ENCODE measurements at regions not wholly inside any gene's neighbourhood (a gene's known extent, or its start where the extent isn't known, plus 50 kb on each side); places are given as distances from the start of the nearest gene placed in this dataset.
"Not testable (repeated sequence)": the region's sequence is repeated elsewhere in the genome, so short reads cannot be mapped to it uniquely, and the experiment has no call there.

- Mint-ChIP-seq H3K36me3 (ENCODE audit: low read depth) (no peaks in the 10 kb centered on the region), H3K4me3 (peak overlapping the region; percentile 72), H3K4me1 (peaks cover 73% of the 10 kb centered on the region), H3K9me3 (peaks cover 3% of the 10 kb centered on the region), H3K27ac (peak overlapping the region; percentile 98), H3K27me3 (ENCODE audit: low read depth, poor library complexity) (no peaks in the 10 kb centered on the region)
- TF ChIP-seq CTCF (IDR thresholded peaks at IDR 0.05): no peak
- DNase-seq: peak; percentile 74
Observed at GRCh38 chr3:177358977-177359592, 161.8 kb upstream of the TBL1XR1 start.

DNA sequence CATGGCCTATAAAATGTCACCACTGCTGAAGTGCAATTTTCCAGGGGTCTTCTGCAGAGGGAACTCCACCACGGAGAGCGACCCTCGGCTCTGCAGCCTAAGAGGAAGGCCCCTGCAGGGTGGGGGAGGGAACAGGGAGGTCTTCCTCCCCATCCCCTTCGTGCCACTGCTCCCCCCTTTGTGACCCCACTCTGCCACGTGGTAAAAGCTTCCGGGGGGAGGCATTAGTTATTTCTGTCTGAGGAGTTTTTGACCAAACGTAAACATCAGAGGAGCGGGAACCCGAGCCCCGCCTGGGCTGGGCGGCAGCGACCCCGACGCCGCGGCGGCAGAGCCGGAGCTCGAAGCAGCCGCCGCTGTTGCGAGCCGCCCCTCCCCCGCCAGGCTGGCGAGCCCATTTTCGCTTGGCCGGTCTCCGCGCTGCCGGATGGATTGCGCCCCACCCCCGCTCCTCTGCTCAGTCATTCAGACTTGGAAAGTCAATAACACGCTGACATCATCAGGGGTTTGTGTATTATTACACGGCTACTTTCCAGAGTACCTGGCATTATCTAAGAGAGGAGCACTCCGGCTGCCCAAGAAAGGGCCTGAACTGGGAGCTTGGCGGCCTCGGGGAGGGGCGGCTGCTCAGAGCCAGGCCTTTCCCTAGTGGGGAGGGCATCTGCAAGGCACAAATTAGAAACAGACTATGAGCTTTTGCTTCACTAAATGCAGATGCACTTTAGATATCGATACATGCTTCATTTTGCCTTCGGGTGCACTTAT lies 162.5 kb upstream of the TBL1XR1 start:
- Mint-ChIP-seq H3K9me3 (peaks cover 3% of the 10 kb centered on the region), H3K4me1 (peaks cover 73% of the 10 kb centered on the region), H3K4me3 (peak overlapping the region; percentile 72), H3K27me3 (ENCODE audit: low read depth, poor library complexity) (no peaks in the 10 kb centered on the region), H3K27ac (peak overlapping the region; percentile 99), H3K36me3 (ENCODE audit: low read depth) (peaks cover 3% of the 10 kb centered on the region)
- peak; percentile 97 for DNase-seq
- no peak for TF ChIP-seq CTCF (IDR thresholded peaks at IDR 0.05)

GRCh38 chr3:177361081-177361938 lies 164.0 kb upstream of the TBL1XR1 start:
- Mint-ChIP-seq H3K9me3 (peaks cover 10% of the 10 kb centered on the region), H3K36me3 (ENCODE audit: low read depth) (peaks cover 4% of the 10 kb centered on the region), H3K4me3 (peak overlapping the region; percentile 22), H3K4me1 (peaks cover 65% of the 10 kb centered on the region), H3K27ac (peak overlapping the region; percentile 99), H3K27me3 (ENCODE audit: low read depth, poor library complexity) (no peaks in the 10 kb centered on the region)
- no peak for TF ChIP-seq CTCF (IDR thresholded peaks at IDR 0.05)
- DNase-seq: no peak

DNA sequence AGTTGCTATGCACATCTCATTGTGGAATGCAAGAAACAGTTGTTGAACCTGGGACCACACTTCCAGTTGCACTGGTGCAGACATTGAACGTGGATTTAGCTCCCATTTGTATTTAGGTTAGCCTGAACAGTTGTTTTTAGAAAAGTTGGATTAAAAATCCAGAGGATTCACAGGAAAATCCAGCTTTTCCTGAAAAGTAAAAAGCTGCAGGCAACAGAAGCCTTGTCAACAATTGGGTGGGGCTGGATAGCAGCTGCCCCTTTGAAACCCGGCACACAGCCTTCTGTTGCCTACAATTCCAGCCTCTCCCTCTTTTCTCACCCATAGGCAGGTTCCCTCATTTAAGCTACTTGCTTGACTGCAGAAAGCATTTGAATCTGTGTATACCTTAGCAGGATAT lies 165.3 kb upstream of the TBL1XR1 start:
- DNase-seq: no peak
- Mint-ChIP-seq H3K4me1 (peaks cover 60% of the 10 kb centered on the region), H3K9me3 (peaks cover 10% of the 10 kb centered on the region), H3K27ac (peak overlapping the region; percentile 86), H3K36me3 (ENCODE audit: low read depth) (peaks cover 4% of the 10 kb centered on the region), H3K27me3 (ENCODE audit: low read depth, poor library complexity) (no peaks in the 10 kb centered on the region), H3K4me3 (no peak overlapping the region)
- TF ChIP-seq CTCF (IDR thresholded peaks at IDR 0.05): no peak

DNA sequence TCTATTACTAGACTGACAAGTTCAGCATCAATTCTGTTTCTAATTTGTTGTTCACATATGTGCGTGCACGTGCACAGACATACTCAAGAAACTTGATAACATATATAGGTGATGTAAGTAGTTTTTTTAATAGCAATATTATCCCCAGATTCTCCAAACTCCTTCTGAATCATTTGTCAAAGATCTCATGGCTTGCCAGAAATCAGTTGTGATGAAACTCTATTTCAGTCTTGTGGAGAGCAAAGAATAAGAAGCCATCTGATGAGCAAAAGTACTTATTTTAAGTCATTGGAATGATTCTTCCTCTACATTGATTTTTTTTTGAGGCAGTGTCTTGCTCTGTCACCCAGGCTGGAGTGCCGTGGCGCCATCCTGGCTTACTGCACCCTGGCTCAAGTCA lies 167.0 kb upstream of the TBL1XR1 start:
- no peak for DNase-seq
- no peak for TF ChIP-seq CTCF (IDR thresholded peaks at IDR 0.05)
- peaks cover 13% of the 10 kb centered on the region for H3K9me3 Mint-ChIP-seq
- no peak overlapping the region for H3K27ac Mint-ChIP-seq
- H3K4me1 Mint-ChIP-seq: peaks cover 49% of the 10 kb centered on the region
- H3K4me3 Mint-ChIP-seq: no peak overlapping the region
- H3K27me3 Mint-ChIP-seq (ENCODE audit: low read depth, poor library complexity): no peaks in the 10 kb centered on the region
- H3K36me3 Mint-ChIP-seq (ENCODE audit: low read depth): peaks cover 4% of the 10 kb centered on the region

GRCh38 chr3:177365294-177365693 lies 168.0 kb upstream of the TBL1XR1 start:
- not testable (repeated sequence) for H3K27me3 Mint-ChIP-seq (ENCODE audit: low read depth, poor library complexity)
- H3K9me3 Mint-ChIP-seq: peaks cover 17% of the 10 kb centered on the region
- peaks cover 54% of the 10 kb centered on the region for H3K4me1 Mint-ChIP-seq

More at GRCh38 chr3:177365294-177365693, 168.0 kb upstream of the TBL1XR1 start:
- H3K36me3 Mint-ChIP-seq (ENCODE audit: low read depth); H3K27ac Mint-ChIP-seq; H3K4me3 Mint-ChIP-seq; DNase-seq: not testable (repeated sequence)
